GM19328 (cell line): ENCODE measurements at regions not wholly inside any gene's neighbourhood (a gene's known extent, or its start where the extent isn't known, plus 50 kb on each side); places are given as distances from the start of the nearest gene placed in this dataset.
"Not testable (repeated sequence)": the region's sequence is repeated elsewhere in the genome, so short reads cannot be mapped to it uniquely, and the experiment has no call there.

Experiments used
- ATAC-seq: cut with Tn5 transposase; IDR thresholded peaks from one replicate; pipeline ENCODE4 v1.9.1; 2021; ENCODE audit warnings: mild to moderate bottlenecking, moderate library complexity; ENCODE audit not compliant: unreplicated experiment

GRCh38 chr15:98263787-98264186 is 303.3 kb downstream of the ARRDC4 start:
- ATAC-seq, result no peak

- ATAC-seq, result no peak
These were observed 305.8 kb downstream of the ARRDC4 start for GRCh38 chr15:98266295-98266694.

GRCh38 chr15:98268163-98268562 is 307.7 kb downstream of the ARRDC4 start:
- no peak for ATAC-seq

- no peak for ATAC-seq
These were observed 312.1 kb downstream of the ARRDC4 start for GRCh38 chr15:98272625-98273024.

- no peak for ATAC-seq
These were observed 315.5 kb downstream of the ARRDC4 start for GRCh38 chr15:98276018-98276417.

GRCh38 chr15:98277602-98278001 is 317.1 kb downstream of the ARRDC4 start:
- no peak for ATAC-seq

GRCh38 chr15:98280284-98280975 is 319.9 kb downstream of the ARRDC4 start:
- no peak for ATAC-seq

GRCh38 chr15:98281130-98281529 is 320.6 kb downstream of the ARRDC4 start:
- no peak for ATAC-seq

- no peak for ATAC-seq
These were observed 322.3 kb downstream of the ARRDC4 start for GRCh38 chr15:98282656-98283332.

- ATAC-seq, result no peak
These were observed 325.7 kb downstream of the ARRDC4 start for GRCh38 chr15:98286200-98286599.

GRCh38 chr15:98286831-98287230 is 326.3 kb downstream of the ARRDC4 start:
- ATAC-seq, result no peak

- no peak for ATAC-seq
These were observed 327.6 kb downstream of the ARRDC4 start for GRCh38 chr15:98288091-98288590.

GRCh38 chr15:98289747-98290146 is 329.2 kb downstream of the ARRDC4 start:
- ATAC-seq, result no peak

- no peak for ATAC-seq
These were observed 332.1 kb downstream of the ARRDC4 start for GRCh38 chr15:98292442-98293240.

- no peak for ATAC-seq
These were observed 333.6 kb downstream of the ARRDC4 start for GRCh38 chr15:98294126-98294525.

GRCh38 chr15:98295101-98295759 is 334.7 kb downstream of the ARRDC4 start:
- ATAC-seq, result not testable (repeated sequence)

- ATAC-seq, result no peak
These were observed 336.1 kb downstream of the ARRDC4 start for GRCh38 chr15:98296653-98297052.

GRCh38 chr15:98304371-98304770 is 343.9 kb downstream of the ARRDC4 start:
- ATAC-seq, result no peak

- ATAC-seq, result no peak
These were observed 340.2 kb upstream of the IGF1R start for GRCh38 chr15:98308117-98308516.

- ATAC-seq, result peak; percentile 90
These were observed 336.7 kb upstream of the IGF1R start for GRCh38 chr15:98311566-98312188.

- no peak for ATAC-seq
These were observed 335.4 kb upstream of the IGF1R start for GRCh38 chr15:98312913-98313312.
